ENCODE measurements at regions not wholly inside any gene's neighbourhood (a gene's known extent, or its start where the extent isn't known, plus 50 kb on each side); places are given as distances from the start of the nearest gene placed in this dataset.

- H3K9me3 Mint-ChIP-seq (ENCODE audit: unreplicated experiment) = no peaks in the 10 kb centered on the region
- H3K36me3 Mint-ChIP-seq (ENCODE audit: insufficient read depth, unreplicated experiment) = no peaks in the 10 kb centered on the region
- intact Hi-C loops (cut with micrococcal nuclease) = loop anchor here (10.0 kb wide), 1 partner anchor 1653 kb away; no protein-coding TSS in a partner anchor
- H3K27me3 Mint-ChIP-seq (ENCODE audit: insufficient read depth, unreplicated experiment) = peaks cover 48% of the 10 kb centered on the region
- ChIA-PET POLR2A (no interaction called here), CTCF (interaction anchor here (0.7 to 1.6 kb wide), 11 partner anchors 10 to 1237 kb away, joined by 3 to 8 read pairs (median 3); no protein-coding TSS in a partner anchor)
- no peak overlapping the region for H3K4me3 Mint-ChIP-seq (ENCODE audit: unreplicated experiment)
- no TSS peak for BruUV-seq (replicated peaks)
- no peaks in the 10 kb centered on the region for H3K4me1 Mint-ChIP-seq (ENCODE audit: insufficient read depth, unreplicated experiment)
- TF ChIP-seq CTCF (IDR thresholded peaks at IDR 0.05; ENCODE audit: unreplicated experiment) = no peak
- H3K27ac Mint-ChIP-seq (ENCODE audit: low read depth, unreplicated experiment) = no peak overlapping the region
- DNase-seq (ENCODE audit: unreplicated experiment) = no peak
These were observed 243.2 kb downstream of the OGFRL1 start for GRCh38 chr6:71531841-71532240.

GRCh38 chr6:71533939-71534379 is 245.3 kb downstream of the OGFRL1 start:
- CTCF ChIA-PET = interaction anchor here (0.6 to 3.1 kb wide), 15 partner anchors 9 to 553 kb away, joined by 3 to 18 read pairs (median 4); no protein-coding TSS in a partner anchor

GRCh38 chr6:71534921-71535320 is 246.3 kb downstream of the OGFRL1 start:
- ChIA-PET POLR2A (no interaction called here), CTCF (interaction anchor here (0.6 to 3.1 kb wide), 14 partner anchors 9 to 552 kb away, joined by 3 to 18 read pairs (median 4); no protein-coding TSS in a partner anchor)
- BruUV-seq (replicated peaks) = no TSS peak
- DNase-seq (ENCODE audit: unreplicated experiment) = no peak
- no peaks in the 10 kb centered on the region for H3K36me3 Mint-ChIP-seq (ENCODE audit: insufficient read depth, unreplicated experiment)
- H3K4me3 Mint-ChIP-seq (ENCODE audit: unreplicated experiment) = no peak overlapping the region
- peaks cover 6% of the 10 kb centered on the region for H3K4me1 Mint-ChIP-seq (ENCODE audit: insufficient read depth, unreplicated experiment)
- intact Hi-C loops (cut with micrococcal nuclease) = loop anchor here (1.0 to 10.0 kb wide), 2 partner anchors 550 to 1650 kb away; no protein-coding TSS in a partner anchor
- H3K9me3 Mint-ChIP-seq (ENCODE audit: unreplicated experiment) = no peaks in the 10 kb centered on the region
- H3K27me3 Mint-ChIP-seq (ENCODE audit: insufficient read depth, unreplicated experiment) = peaks cover 36% of the 10 kb centered on the region
- no peak overlapping the region for H3K27ac Mint-ChIP-seq (ENCODE audit: low read depth, unreplicated experiment)
- no peak for TF ChIP-seq CTCF (IDR thresholded peaks at IDR 0.05; ENCODE audit: unreplicated experiment)

More at GRCh38 chr6:71533939-71534379, 245.3 kb downstream of the OGFRL1 start:
- Mint-ChIP-seq H3K4me1 (ENCODE audit: insufficient read depth, unreplicated experiment) (peaks cover 6% of the 10 kb centered on the region), H3K4me3 (ENCODE audit: unreplicated experiment) (no peak overlapping the region), H3K27me3 (ENCODE audit: insufficient read depth, unreplicated experiment) (peaks cover 36% of the 10 kb centered on the region), H3K27ac (ENCODE audit: low read depth, unreplicated experiment) (no peak overlapping the region), H3K36me3 (ENCODE audit: insufficient read depth, unreplicated experiment) (no peaks in the 10 kb centered on the region), H3K9me3 (ENCODE audit: unreplicated experiment) (no peaks in the 10 kb centered on the region)
- TF ChIP-seq CTCF (IDR thresholded peaks at IDR 0.05; ENCODE audit: unreplicated experiment) = peak; percentile 62
- POLR2A ChIA-PET = interaction anchor here (0.6 kb wide), 1 partner anchor 340 kb away, joined by 3 read pairs; no protein-coding TSS in a partner anchor
- DNase-seq (ENCODE audit: unreplicated experiment) = peak; percentile 42
- intact Hi-C loops (cut with micrococcal nuclease) = loop anchor here (1.0 to 10.0 kb wide), 2 partner anchors 551 to 1651 kb away; no protein-coding TSS in a partner anchor
- BruUV-seq (replicated peaks) = no TSS peak

- ChIA-PET CTCF (interaction anchor here (0.6 to 2.2 kb wide), 8 partner anchors 9 to 551 kb away, joined by 3 to 5 read pairs (median 3); no protein-coding TSS in a partner anchor), POLR2A (no interaction called here)
- intact Hi-C loops (cut with micrococcal nuclease) = loop anchor here (10.0 kb wide), 1 partner anchor 1647 kb away; no protein-coding TSS in a partner anchor
- Mint-ChIP-seq H3K9me3 (ENCODE audit: unreplicated experiment) (no peaks in the 10 kb centered on the region), H3K4me3 (ENCODE audit: unreplicated experiment) (no peak overlapping the region), H3K36me3 (ENCODE audit: insufficient read depth, unreplicated experiment) (no peaks in the 10 kb centered on the region), H3K27ac (ENCODE audit: low read depth, unreplicated experiment) (no peak overlapping the region), H3K27me3 (ENCODE audit: insufficient read depth, unreplicated experiment) (peaks cover 29% of the 10 kb centered on the region), H3K4me1 (ENCODE audit: insufficient read depth, unreplicated experiment) (peaks cover 6% of the 10 kb centered on the region)
- DNase-seq (ENCODE audit: unreplicated experiment) = peak; percentile 13
- TF ChIP-seq CTCF (IDR thresholded peaks at IDR 0.05; ENCODE audit: unreplicated experiment) = no peak
- BruUV-seq (replicated peaks) = no TSS peak
These were observed 249.1 kb downstream of the OGFRL1 start for GRCh38 chr6:71537717-71538116.
